ENCODE measurements at regions not wholly inside any gene's neighbourhood (a gene's known extent, or its start where the extent isn't known, plus 50 kb on each side); places are given as distances from the start of the nearest gene placed in this dataset.

DNA sequence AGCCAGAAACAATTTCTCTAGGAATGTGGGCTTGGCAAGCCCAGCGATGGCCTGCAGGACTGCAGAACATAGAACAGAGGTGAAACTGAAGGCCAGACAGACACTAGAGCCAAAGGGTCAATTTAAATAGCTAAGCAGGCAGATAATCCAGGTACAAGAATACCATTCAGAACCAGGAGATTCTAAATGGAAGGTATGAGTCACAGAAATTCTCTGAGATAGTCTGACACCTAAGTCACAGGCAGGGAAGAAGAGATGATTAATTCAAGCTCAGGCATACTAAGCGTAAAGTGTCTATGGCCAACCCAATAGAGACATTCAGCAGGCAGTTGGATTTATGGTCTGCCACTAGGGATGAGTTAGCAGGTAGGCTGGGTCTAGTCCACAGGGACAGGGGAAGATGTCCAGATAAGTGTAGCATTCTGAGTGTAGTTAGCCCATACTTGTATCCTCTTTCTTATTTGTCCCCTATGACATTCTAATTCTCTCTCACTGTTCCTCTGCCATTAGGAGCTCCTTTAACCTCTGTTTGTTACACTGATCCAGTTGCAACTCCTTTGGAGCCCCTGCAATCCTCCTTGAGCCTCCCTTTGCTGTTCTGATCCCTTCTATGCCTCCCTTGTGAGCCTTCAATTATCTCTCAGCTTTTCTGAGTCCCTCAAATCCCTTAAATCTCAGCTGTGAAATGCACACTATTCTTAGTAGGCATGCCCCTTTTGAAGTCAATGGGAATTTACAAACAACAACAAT lies 383.8 kb downstream of the LMO4 start:
- no peak for DNase-seq (ENCODE audit: low read depth in 2 of 3, low spot score in 2 of 3)

- no peak for DNase-seq (ENCODE audit: low read depth in 2 of 3, low spot score in 2 of 3)
Observed at GRCh38 chr1:87714278-87714677, 385.6 kb downstream of the LMO4 start.

GRCh38 chr1:87715052-87715451 lies 386.4 kb downstream of the LMO4 start:
- no peak for DNase-seq (ENCODE audit: low read depth in 2 of 3, low spot score in 2 of 3)

DNA sequence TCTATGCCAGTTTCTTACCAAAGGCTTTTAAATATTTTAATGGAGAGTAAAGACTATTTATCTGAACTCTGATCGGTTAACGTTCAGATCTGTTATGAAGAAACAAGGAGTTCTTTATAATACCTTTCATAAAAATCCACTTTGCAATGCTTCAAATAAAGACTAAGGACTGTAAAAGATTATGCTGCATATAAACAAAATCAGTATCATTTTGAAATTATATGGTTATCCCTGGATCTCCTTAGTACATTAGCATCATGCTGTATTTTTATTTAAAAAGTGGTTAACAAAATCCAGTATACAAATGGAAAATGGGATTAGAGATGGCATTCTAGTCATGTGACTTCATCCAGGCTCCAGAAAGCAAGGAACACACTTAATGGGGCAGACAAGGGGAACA lies 386.8 kb downstream of the LMO4 start:
- DNase-seq (ENCODE audit: low read depth in 2 of 3, low spot score in 2 of 3): no peak

DNA sequence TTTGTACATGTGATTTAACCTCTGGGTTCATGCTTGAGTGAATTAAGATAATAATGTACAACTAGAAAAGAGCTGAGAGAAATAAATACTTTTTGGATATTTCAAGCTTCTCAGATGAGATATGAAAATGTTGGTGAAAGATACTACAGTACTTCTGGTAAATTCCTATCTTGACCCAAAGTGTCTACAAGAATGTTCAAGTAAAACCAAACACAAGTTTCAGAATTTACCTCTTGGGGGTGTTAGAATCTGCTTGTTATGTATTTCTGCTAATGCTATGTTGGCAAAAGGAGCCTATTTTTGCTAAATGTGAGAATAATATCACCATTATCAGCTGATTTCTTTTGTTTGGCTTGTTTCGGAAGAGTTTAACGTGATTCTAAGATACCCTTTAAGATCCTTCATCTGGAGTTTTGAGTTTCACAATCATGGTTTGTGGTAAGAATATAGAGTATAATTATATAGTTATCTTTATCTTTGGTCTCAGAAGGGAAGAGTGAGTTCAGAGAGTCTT lies 388.5 kb downstream of the LMO4 start:
- DNase-seq (ENCODE audit: low read depth in 2 of 3, low spot score in 2 of 3): no peak

GRCh38 chr1:87718241-87718950 lies 389.7 kb downstream of the LMO4 start:
- DNase-seq (ENCODE audit: low read depth in 2 of 3, low spot score in 2 of 3): no peak

DNA sequence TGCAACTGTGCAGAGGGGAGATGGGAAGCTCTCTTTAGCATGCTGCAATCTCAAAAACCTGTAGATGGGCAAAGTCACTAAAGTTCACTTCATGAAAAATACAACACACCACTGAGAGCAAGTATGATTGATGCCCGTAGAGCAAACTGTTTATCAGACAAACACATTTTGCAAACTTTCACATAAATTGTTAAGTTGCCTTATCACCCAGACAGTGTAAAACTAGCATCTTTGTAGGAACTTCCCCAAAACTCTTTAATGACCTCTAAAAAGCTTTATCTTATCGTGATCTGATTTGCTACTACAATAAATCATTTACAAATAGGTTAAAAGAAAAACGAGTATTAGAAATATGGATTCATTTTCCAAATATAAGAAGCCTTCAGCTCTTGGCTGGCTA lies 391.0 kb downstream of the LMO4 start:
- DNase-seq (ENCODE audit: low read depth in 2 of 3, low spot score in 2 of 3): peak in 1 of 3 donors; percentile 28

- no peak for DNase-seq (ENCODE audit: low read depth in 2 of 3, low spot score in 2 of 3)
Observed at GRCh38 chr1:87720561-87720960, 391.9 kb downstream of the LMO4 start.

DNA sequence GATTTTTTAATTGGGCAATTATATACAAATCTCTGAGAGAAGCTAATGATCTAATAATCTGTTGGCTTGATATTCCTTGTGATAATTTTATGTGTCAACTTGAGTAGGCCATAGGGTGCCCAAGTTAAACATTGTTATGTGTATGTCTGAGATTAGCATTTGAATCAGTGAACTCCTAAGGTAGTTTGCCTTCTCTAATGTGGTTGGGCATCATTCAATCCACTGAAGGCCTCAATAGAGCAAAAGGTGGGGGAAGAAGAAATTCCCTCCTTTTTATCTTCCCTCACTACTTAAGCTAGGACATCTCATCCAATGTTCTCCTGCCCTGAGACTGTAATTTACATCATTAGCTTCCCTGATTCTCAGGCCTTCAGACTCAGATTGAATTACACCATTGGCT lies 394.5 kb downstream of the LMO4 start:
- no peak for DNase-seq (ENCODE audit: low read depth in 2 of 3, low spot score in 2 of 3)

- DNase-seq (ENCODE audit: low read depth in 2 of 3, low spot score in 2 of 3): no peak
Observed at GRCh38 chr1:87728169-87728568, 399.5 kb downstream of the LMO4 start.

DNA sequence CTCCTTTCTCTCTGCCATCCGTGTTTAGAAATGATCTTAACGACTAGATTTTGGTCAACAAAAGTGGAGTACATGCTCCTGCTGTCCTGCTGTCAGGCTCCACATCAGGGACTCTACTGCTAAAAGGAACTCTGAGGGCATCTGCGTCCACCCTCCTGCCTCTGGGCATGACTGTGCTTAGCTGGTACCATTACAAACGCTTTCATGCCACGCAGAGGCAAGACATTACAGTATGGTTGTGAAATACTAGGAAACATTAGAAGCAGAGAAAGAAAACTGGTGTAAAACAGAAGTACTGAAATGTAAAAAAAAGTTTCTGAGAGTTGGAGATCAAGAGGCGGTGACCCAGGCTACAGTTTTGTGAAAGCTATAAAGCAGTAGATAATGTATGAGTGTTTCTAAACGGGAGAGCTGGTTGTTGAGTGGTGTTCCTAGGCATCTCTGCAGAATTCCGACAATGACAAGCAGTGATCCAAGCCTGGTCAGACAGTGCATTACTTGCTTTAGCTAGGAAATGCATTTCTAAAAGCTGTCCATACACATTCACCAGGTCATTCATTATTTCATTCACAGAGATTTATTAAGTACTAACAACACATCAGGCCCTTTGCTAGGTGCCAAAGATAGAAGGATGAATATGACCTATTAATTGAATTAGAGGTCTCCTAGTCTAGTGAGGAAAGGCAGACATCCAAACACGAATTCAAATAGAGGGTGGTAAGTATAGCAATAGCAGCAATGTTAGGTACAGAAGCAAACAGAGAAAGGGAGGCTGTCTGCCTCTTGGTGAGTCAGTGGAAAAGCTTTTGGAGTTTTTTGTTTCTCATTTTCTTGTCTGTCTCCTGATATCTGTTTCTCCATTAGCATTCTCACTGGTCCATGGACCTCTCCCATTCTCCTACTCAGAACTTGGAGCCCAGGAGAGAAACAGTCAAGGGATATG lies 401.9 kb downstream of the LMO4 start:
- DNase-seq (ENCODE audit: low read depth in 2 of 3, low spot score in 2 of 3): no peak

DNA sequence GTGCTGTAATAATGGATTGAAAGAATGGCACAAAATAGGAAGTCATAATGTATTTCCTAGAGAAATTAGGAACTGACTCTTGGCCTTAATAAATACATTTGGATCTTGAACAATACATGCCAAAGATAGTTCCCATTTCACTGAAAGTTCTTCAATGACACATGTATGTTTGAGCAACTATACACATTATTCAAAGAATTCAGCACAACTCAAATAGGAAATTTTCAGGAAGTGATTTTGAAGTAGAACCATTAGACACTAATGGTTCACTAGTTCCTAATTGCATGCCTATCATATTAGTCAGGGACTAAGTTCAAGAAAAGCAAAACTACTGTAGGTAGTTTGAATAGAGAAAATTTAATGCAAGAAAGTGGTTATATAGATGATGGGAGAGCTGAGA lies 404.7 kb downstream of the LMO4 start:
- no peak for DNase-seq (ENCODE audit: low read depth in 2 of 3, low spot score in 2 of 3)

DNA sequence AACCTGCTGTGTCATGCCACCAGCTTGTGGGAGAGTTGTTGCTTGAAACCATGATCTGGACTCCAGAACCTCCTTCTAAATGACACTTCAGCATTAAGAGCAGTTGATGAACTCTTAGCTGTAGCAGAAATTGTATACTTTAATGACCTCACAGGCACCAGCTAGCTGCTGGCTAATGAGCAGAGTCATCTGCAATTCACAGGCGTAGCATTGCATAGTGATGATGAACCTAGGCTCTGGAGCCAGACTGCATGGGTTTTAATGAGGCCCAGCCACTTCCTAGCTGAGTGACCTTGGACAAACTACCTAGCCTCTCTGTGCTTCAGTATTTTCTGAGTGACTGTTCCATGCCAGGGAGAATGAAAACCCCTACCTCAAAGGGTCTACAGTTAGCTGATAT lies 407.1 kb downstream of the LMO4 start:
- DNase-seq (ENCODE audit: low read depth in 2 of 3, low spot score in 2 of 3): no peak

- DNase-seq (ENCODE audit: low read depth in 2 of 3, low spot score in 2 of 3): no peak
Observed at GRCh38 chr1:87739141-87739540, 410.5 kb downstream of the LMO4 start.

- DNase-seq (ENCODE audit: low read depth in 2 of 3, low spot score in 2 of 3): no peak
Observed at GRCh38 chr1:87739704-87740103, 411.0 kb downstream of the LMO4 start.

DNA sequence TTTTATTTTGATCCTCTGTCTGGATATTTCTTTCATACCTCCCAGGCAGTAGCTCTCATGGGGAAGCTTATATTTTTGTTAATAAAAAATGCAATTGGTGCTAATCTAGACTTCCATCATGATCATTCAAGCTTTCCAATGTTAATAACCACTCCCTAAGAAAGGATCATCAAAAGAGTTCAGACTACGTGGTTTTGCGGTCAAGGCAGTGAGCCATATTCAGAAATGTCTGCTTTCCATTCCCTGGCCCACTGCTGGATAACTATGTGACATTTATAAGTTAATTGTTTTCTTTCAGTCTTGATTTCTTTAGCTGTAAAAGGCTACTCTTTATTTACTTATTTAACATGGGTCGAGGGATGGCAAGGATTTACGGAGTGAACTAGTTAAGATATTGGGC lies 414.6 kb downstream of the LMO4 start:
- DNase-seq (ENCODE audit: low read depth in 2 of 3, low spot score in 2 of 3): no peak

- no peak for DNase-seq (ENCODE audit: low read depth in 2 of 3, low spot score in 2 of 3)
Observed at GRCh38 chr1:87744056-87744455, 415.4 kb downstream of the LMO4 start.

GRCh38 chr1:87744763-87745162 lies 416.1 kb downstream of the LMO4 start:
- no peak for DNase-seq (ENCODE audit: low read depth in 2 of 3, low spot score in 2 of 3)

- no peak for DNase-seq (ENCODE audit: low read depth in 2 of 3, low spot score in 2 of 3)
Observed at GRCh38 chr1:87753366-87753765, 424.7 kb downstream of the LMO4 start.

GRCh38 chr1:87754139-87754538 lies 425.5 kb downstream of the LMO4 start:
- peak in 1 of 3 donors; percentile 7 for DNase-seq (ENCODE audit: low read depth in 2 of 3, low spot score in 2 of 3)

DNA sequence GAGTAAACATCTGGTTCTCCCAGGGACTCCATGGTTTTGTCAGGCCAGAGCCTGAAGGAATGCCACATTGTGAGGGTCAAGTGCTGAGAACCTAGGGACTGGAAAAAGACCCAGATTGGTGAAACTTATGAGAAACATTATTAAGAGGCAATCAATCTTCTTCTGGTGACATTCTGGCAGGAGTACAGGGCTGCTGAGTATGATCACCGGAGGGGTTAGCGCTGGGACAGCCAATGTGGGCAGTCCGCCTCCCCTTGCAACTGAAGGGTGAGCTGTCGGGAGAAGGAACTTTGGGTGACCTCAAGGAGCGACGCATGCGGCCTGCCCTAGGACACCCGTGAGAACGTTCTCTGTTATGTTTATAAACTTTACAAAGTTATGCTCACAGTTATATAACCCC lies 429.0 kb downstream of the LMO4 start:
- no peak for DNase-seq (ENCODE audit: low read depth in 2 of 3, low spot score in 2 of 3)
